ENCODE measurements at regions not wholly inside any gene's neighbourhood (a gene's known extent, or its start where the extent isn't known, plus 50 kb on each side); places are given as distances from the start of the nearest gene placed in this dataset.
A peak's percentile ranks its signal among the peaks of the same experiment; 100 is the strongest.

GRCh38 chr11:109968299-109968698 is 124.9 kb upstream of the ZC3H12C start:
- TF ChIP-seq CTCF (IDR thresholded peaks at IDR 0.05; ENCODE audit: low read depth, low read length, missing control alignments): no peak
- DNase-seq (ENCODE audit: low read depth): no peak
- in situ Hi-C loops (cut with HindIII; ENCODE audit: low sequenced_read_pairs): no loop called here
- H3K4me3 ChIP-seq (ENCODE audit: low read depth, low read length): no peak overlapping the region

GRCh38 chr11:109968781-109969180 is 124.4 kb upstream of the ZC3H12C start:
- H3K4me3 ChIP-seq (ENCODE audit: low read depth, low read length): no peak overlapping the region
- no peak for TF ChIP-seq CTCF (IDR thresholded peaks at IDR 0.05; ENCODE audit: low read depth, low read length, missing control alignments)
- DNase-seq (ENCODE audit: low read depth): no peak
- in situ Hi-C loops (cut with HindIII; ENCODE audit: low sequenced_read_pairs): no loop called here

- no peak for DNase-seq (ENCODE audit: low read depth)
- H3K4me3 ChIP-seq (ENCODE audit: low read depth, low read length): no peak overlapping the region
- TF ChIP-seq CTCF (IDR thresholded peaks at IDR 0.05; ENCODE audit: low read depth, low read length, missing control alignments): no peak
- in situ Hi-C loops (cut with HindIII; ENCODE audit: low sequenced_read_pairs): no loop called here
Observed at GRCh38 chr11:109970516-109971183, 122.5 kb upstream of the ZC3H12C start.

- DNase-seq (ENCODE audit: low read depth): peak; percentile 47
- no peak overlapping the region for H3K4me3 ChIP-seq (ENCODE audit: low read depth, low read length)
- TF ChIP-seq CTCF (IDR thresholded peaks at IDR 0.05; ENCODE audit: low read depth, low read length, missing control alignments): no peak
- in situ Hi-C loops (cut with HindIII; ENCODE audit: low sequenced_read_pairs): no loop called here
Observed at GRCh38 chr11:109971184-109971523, 122.0 kb upstream of the ZC3H12C start.

- no peak for TF ChIP-seq CTCF (IDR thresholded peaks at IDR 0.05; ENCODE audit: low read depth, low read length, missing control alignments)
- DNase-seq (ENCODE audit: low read depth): no peak
- no peak overlapping the region for H3K4me3 ChIP-seq (ENCODE audit: low read depth, low read length)
- in situ Hi-C loops (cut with HindIII; ENCODE audit: low sequenced_read_pairs): no loop called here
Observed at GRCh38 chr11:109972181-109972715, 120.9 kb upstream of the ZC3H12C start.

- in situ Hi-C loops (cut with HindIII; ENCODE audit: low sequenced_read_pairs): no loop called here
- no peak for TF ChIP-seq CTCF (IDR thresholded peaks at IDR 0.05; ENCODE audit: low read depth, low read length, missing control alignments)
- no peak for DNase-seq (ENCODE audit: low read depth)
- no peak overlapping the region for H3K4me3 ChIP-seq (ENCODE audit: low read depth, low read length)
Observed at GRCh38 chr11:109972939-109973338, 120.3 kb upstream of the ZC3H12C start.

Measured in astrocyte of the cerebellum (primary cell).